DND-41 (cell line): ENCODE measurements at regions not wholly inside any gene's neighbourhood (a gene's known extent, or its start where the extent isn't known, plus 50 kb on each side); places are given as distances from the start of the nearest gene placed in this dataset.

Source experiments
- CTCF ChIP-seq: IDR thresholded peaks from 2 replicates; pipeline ENCODE4 v1.5.1; 2012; ENCODE audit warnings: borderline replicate concordance, low read length, moderate library complexity, mild to moderate bottlenecking; ENCODE audit not compliant: poor library complexity, severe bottlenecking; ENCODE audit errors: extremely low read depth
- EZH2 ChIP-seq: IDR thresholded peaks from 3 replicates; pipeline ENCODE4 v1.6.1; 2012; ENCODE audit warnings: borderline replicate concordance, low read depth, mild to moderate bottlenecking, moderate library complexity, low read length, inconsistent platforms; ENCODE audit not compliant: severe bottlenecking

GRCh38 chr12:33670284-33670683, 230.7 kb upstream of the SYT10 start:
- no peak for TF ChIP-seq CTCF
- no peak for TF ChIP-seq EZH2
